ENCODE measurements at regions not wholly inside any gene's neighbourhood (a gene's known extent, or its start where the extent isn't known, plus 50 kb on each side); places are given as distances from the start of the nearest gene placed in this dataset.
"Not testable (repeated sequence)": the region's sequence is repeated elsewhere in the genome, so short reads cannot be mapped to it uniquely, and the experiment has no call there.

GRCh38 chr3:39733804-39734203 is 75.6 kb upstream of the MYRIP start:
- Histone ChIP-seq H2AFZ (no peak overlapping the region), H3K4me1 (ENCODE audit: insufficient read depth) (no peaks in the 10 kb centered on the region), H3K27ac (ENCODE audit: low read depth) (no peak overlapping the region), H3K9me2 (ENCODE audit: insufficient read depth) (no peaks in the 10 kb centered on the region), H3K4me3 (no peak overlapping the region), H3F3A (replicated peaks; ENCODE audit: low read depth) (no peaks in the 10 kb centered on the region), H4K20me1 (replicated peaks; ENCODE audit: insufficient read depth) (no peaks in the 10 kb centered on the region), H3K79me2 (replicated peaks; ENCODE audit: insufficient read depth) (no peaks in the 10 kb centered on the region), H3K36me3 (ENCODE audit: insufficient read depth) (no peaks in the 10 kb centered on the region), H3K4me2 (no peak overlapping the region), H3K27me3 (ENCODE audit: insufficient read depth) (no peaks in the 10 kb centered on the region)
- no peak overlapping the region for H3K27ac Mint-ChIP-seq
- H3K4me3 Mint-ChIP-seq = no peak overlapping the region
- H3K36me3 Mint-ChIP-seq (ENCODE audit: low read depth) = no peaks in the 10 kb centered on the region
- ATAC-seq = no peak
- no peaks in the 10 kb centered on the region; the same call in 2 of the 3 replicates for H3K9me3 Mint-ChIP-seq
- no peaks in the 10 kb centered on the region for H3K27me3 Mint-ChIP-seq (ENCODE audit: insufficient read depth, low read depth, poor library complexity)
- no peaks in the 10 kb centered on the region for H3K4me1 Mint-ChIP-seq
- no peak for DNase-seq (ENCODE audit: low spot score)
- TF ChIP-seq NANOG (IDR thresholded peaks at IDR 0.05; ENCODE audit: borderline replicate concordance) = no peak
- no peak for TF ChIP-seq ZNF114 (CRISPR knock-in tag; IDR thresholded peaks at IDR 0.05)
- no peak for TF ChIP-seq REST (IDR thresholded peaks at IDR 0.05; ENCODE audit: unreplicated experiment)
- no peak for TF ChIP-seq POLR2AphosphoS5 (IDR thresholded peaks at IDR 0.05; ENCODE audit: low read depth)
- no peak for TF ChIP-seq EZH2 (IDR thresholded peaks at IDR 0.05; ENCODE audit: low read depth, unreplicated experiment)
- no peak for TF ChIP-seq ZNF331 (CRISPR knock-in tag; IDR thresholded peaks at IDR 0.05; ENCODE audit: low read depth)
- TF ChIP-seq CREB1 (CRISPR knock-in tag; IDR thresholded peaks at IDR 0.05; ENCODE audit: low read depth) = no peak
- no peak for TF ChIP-seq JUNB (IDR thresholded peaks at IDR 0.05; ENCODE audit: unreplicated experiment)
- TF ChIP-seq EZH2phosphoT487 (IDR thresholded peaks at IDR 0.05; ENCODE audit: unreplicated experiment) = no peak
- TF ChIP-seq, protein P1, sequence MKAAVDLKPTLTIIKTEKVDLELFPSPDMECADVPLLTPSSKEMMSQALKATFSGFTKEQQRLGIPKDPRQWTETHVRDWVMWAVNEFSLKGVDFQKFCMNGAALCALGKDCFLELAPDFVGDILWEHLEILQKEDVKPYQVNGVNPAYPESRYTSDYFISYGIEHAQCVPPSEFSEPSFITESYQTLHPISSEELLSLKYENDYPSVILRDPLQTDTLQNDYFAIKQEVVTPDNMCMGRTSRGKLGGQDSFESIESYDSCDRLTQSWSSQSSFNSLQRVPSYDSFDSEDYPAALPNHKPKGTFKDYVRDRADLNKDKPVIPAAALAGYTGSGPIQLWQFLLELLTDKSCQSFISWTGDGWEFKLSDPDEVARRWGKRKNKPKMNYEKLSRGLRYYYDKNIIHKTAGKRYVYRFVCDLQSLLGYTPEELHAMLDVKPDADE (IDR thresholded peaks at IDR 0.05) = no peak
- no peak for TF ChIP-seq ZNF462 (CRISPR knock-in tag; IDR thresholded peaks at IDR 0.05)

DNA sequence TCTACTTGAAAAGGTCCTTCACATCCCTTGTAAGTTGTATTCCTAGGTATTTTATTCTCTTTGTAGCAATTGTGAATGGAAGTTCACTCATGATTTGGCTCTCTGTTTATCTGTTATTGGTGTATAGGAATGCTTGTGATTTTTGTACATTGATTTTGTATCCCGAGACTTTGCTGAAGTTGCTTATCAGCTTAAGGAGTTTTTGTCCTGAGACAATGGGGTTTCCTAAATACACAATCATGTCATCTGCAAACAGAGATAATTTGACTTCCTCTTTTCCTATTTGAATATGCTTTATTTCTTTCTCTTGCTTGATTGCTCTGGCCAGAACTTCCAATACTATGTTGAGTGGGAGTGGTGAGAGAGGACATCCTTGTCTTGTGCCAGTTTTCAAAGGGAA is 69.8 kb upstream of the MYRIP start:
- not testable (repeated sequence) for H2AFZ ChIP-seq; H3F3A ChIP-seq (replicated peaks; ENCODE audit: low read depth); H3K4me1 Mint-ChIP-seq; H3K27me3 Mint-ChIP-seq (ENCODE audit: insufficient read depth, low read depth, poor library complexity); H3K79me2 ChIP-seq (replicated peaks; ENCODE audit: insufficient read depth); H3K9me3 Mint-ChIP-seq; DNase-seq (ENCODE audit: low spot score); H3K27ac ChIP-seq (ENCODE audit: low read depth); H3K4me2 ChIP-seq; H3K9me2 ChIP-seq (ENCODE audit: insufficient read depth); H3K27ac Mint-ChIP-seq; H3K36me3 ChIP-seq (ENCODE audit: insufficient read depth); ATAC-seq; H3K36me3 Mint-ChIP-seq (ENCODE audit: low read depth); H3K4me3 Mint-ChIP-seq; H3K4me3 ChIP-seq; H4K20me1 ChIP-seq (replicated peaks; ENCODE audit: insufficient read depth); H3K27me3 ChIP-seq (ENCODE audit: insufficient read depth); H3K4me1 ChIP-seq (ENCODE audit: insufficient read depth)

All from GM23338 (cell line).